ENCODE measurements at regions not wholly inside any gene's neighbourhood (a gene's known extent, or its start where the extent isn't known, plus 50 kb on each side); places are given as distances from the start of the nearest gene placed in this dataset.
"Not testable (repeated sequence)": the region's sequence is repeated elsewhere in the genome, so short reads cannot be mapped to it uniquely, and the experiment has no call there.

DNA sequence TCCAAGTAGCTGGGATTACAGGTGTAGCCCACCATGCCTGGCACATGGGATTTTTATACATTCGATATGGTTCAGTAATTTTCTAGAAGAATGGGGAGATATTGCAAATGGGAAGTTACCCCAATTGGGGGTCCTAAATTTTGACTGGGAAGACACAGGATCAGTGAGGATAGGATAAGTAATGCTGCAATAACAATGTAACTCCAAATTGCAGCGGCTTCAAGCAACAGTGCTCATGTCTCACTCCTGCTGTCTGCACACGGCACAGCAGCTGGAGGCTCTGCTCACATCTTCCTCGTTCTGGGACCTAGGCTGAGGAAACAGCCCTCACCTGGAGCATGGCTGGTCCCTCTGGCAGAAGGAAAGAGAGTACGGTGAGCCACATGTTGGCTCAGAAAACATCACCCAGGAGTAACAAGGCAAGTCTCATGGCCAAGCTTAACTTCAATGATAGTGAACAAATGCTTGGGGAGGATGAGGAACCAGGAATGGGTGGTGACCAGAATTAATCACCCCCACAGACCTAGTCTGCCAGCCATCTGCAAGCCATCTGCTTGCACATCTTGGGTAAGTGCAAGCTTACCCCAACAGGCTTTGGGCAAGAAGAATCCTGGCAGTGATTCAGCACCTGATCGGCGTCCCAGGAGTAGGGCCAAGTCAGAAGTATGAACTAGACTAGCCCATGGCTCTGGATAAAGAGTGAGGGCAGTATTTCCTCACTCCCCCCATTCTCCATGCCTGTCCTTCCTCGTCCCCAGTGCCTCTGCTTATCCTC, 229.2 kb downstream of the COPRS start:
- intact Hi-C loops (cut with micrococcal nuclease), result no loop called here
- Mint-ChIP-seq H3K27me3 (peaks cover 22% of the 10 kb centered on the region), H3K36me3 (ENCODE audit: low read depth) (no peaks in the 10 kb centered on the region), H3K4me1 (no peaks in the 10 kb centered on the region), H3K4me3 (no peak overlapping the region), H3K9me3 (peaks cover 5% of the 10 kb centered on the region), H3K27ac (no peak overlapping the region)
- no peak for DNase-seq

DNA sequence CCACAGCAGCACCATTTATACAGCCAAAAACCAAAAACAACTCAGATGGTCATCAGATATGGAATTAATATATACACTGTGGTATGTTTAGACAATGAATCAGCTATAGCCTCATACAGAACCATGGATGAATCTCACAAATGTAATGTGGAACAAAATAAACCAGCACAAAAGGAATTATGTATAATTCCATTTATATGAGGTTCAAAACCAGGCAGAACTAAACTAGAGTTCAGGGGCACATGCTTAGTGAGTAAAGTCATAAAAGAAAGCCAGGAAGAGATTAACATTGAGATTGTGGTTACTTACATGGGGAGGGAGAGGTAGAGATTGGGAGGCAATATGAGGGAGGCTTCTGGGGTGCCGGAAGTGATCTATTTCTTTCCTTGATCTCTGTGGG, 231.1 kb downstream of the COPRS start:
- H3K4me1 Mint-ChIP-seq, result no peaks in the 10 kb centered on the region
- intact Hi-C loops (cut with micrococcal nuclease), result no loop called here
- H3K27ac Mint-ChIP-seq, result no peak overlapping the region
- H3K4me3 Mint-ChIP-seq, result no peak overlapping the region
- H3K36me3 Mint-ChIP-seq (ENCODE audit: low read depth), result no peaks in the 10 kb centered on the region
- no peak for DNase-seq
- peaks cover 10% of the 10 kb centered on the region for H3K9me3 Mint-ChIP-seq
- H3K27me3 Mint-ChIP-seq, result peaks cover 15% of the 10 kb centered on the region

DNA sequence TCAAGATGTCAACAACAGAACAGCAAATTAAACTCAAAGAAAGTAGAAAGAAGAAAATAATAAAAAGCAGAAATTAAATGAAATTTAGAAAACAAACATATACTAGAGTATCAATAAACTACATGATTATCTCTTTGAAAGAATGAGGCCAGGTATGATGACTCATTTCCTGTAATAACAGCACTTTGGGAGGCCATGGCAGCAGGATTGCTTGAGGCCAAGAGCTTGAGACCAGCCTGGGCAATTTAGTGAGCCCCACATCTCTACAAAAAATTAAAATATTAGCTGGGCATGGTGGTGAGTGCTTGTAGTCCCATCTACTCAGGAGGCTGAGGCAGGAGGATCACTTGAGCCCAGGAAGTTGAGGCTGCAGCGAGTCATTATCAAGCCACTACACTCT, 232.5 kb downstream of the RAB11FIP4 start:
- Mint-ChIP-seq H3K36me3 (ENCODE audit: low read depth) (no peaks in the 10 kb centered on the region), H3K27me3 (peaks cover 14% of the 10 kb centered on the region), H3K9me3 (peaks cover 10% of the 10 kb centered on the region), H3K4me1 (no peaks in the 10 kb centered on the region), H3K27ac (no peak overlapping the region), H3K4me3 (no peak overlapping the region)
- DNase-seq, result no peak
- intact Hi-C loops (cut with micrococcal nuclease), result no loop called here

GRCh38 chr17:31622500-31622899, 231.0 kb downstream of the RAB11FIP4 start:
- no peak overlapping the region for H3K27ac Mint-ChIP-seq
- no peak overlapping the region for H3K4me3 Mint-ChIP-seq
- no peaks in the 10 kb centered on the region for H3K4me1 Mint-ChIP-seq
- no peaks in the 10 kb centered on the region for H3K36me3 Mint-ChIP-seq (ENCODE audit: low read depth)
- no peak for DNase-seq
- intact Hi-C loops (cut with micrococcal nuclease), result no loop called here
- peaks cover 6% of the 10 kb centered on the region for H3K27me3 Mint-ChIP-seq
- peaks cover 10% of the 10 kb centered on the region for H3K9me3 Mint-ChIP-seq

DNA sequence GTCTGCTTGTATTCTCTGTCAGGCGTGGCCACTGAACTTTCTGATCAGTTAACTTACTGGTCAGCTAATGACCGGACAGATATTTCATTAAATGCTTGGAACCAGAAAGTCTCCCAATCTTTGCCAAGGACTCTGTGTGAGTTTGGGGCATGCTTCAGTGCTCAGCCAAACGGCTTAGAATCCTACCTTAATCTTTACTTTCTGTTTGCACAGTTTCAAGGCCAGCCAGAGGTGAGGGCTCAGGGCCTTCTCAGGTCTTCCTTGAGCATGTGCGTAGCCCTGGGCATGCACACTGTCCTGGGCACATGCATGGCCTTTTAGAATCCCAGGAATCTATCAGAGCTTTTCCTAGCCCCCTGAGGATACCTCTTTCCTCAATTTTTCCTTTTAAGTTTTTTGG, 230.1 kb downstream of the RAB11FIP4 start:
- intact Hi-C loops (cut with micrococcal nuclease), result no loop called here

DNA sequence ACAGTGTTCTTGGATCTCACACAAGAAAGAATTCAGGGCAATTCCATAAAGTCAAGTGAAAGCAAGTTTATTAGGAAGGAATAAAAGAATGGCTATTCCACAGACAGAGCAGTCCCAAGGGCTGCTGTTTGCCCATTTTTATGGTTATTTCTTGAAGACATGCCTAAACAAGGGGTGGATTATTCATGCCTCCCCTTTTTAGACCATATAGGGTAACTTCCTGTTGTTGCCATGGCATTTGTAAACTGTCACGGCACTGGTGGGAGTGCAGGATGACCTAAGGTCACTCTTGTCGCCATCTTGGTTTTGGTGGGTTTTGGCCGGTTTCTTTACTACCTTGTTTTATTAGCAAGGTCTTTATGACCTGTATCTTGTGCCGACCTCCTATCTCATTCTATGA, 219.6 kb downstream of the RAB11FIP4 start:
- H3K4me3 Mint-ChIP-seq; intact Hi-C loops (cut with micrococcal nuclease); H3K4me1 Mint-ChIP-seq; H3K27me3 Mint-ChIP-seq; DNase-seq; H3K36me3 Mint-ChIP-seq (ENCODE audit: low read depth); H3K27ac Mint-ChIP-seq; H3K9me3 Mint-ChIP-seq: not testable (repeated sequence)

More for the DNA sequence above, 230.1 kb downstream of the RAB11FIP4 start:
- H3K36me3 Mint-ChIP-seq (ENCODE audit: low read depth), result no peaks in the 10 kb centered on the region
- peaks cover 4% of the 10 kb centered on the region for H3K27me3 Mint-ChIP-seq
- no peak overlapping the region for H3K4me3 Mint-ChIP-seq
- no peak for DNase-seq
- H3K9me3 Mint-ChIP-seq, result peaks cover 9% of the 10 kb centered on the region
- H3K27ac Mint-ChIP-seq, result no peak overlapping the region
- H3K4me1 Mint-ChIP-seq, result no peaks in the 10 kb centered on the region

DNA sequence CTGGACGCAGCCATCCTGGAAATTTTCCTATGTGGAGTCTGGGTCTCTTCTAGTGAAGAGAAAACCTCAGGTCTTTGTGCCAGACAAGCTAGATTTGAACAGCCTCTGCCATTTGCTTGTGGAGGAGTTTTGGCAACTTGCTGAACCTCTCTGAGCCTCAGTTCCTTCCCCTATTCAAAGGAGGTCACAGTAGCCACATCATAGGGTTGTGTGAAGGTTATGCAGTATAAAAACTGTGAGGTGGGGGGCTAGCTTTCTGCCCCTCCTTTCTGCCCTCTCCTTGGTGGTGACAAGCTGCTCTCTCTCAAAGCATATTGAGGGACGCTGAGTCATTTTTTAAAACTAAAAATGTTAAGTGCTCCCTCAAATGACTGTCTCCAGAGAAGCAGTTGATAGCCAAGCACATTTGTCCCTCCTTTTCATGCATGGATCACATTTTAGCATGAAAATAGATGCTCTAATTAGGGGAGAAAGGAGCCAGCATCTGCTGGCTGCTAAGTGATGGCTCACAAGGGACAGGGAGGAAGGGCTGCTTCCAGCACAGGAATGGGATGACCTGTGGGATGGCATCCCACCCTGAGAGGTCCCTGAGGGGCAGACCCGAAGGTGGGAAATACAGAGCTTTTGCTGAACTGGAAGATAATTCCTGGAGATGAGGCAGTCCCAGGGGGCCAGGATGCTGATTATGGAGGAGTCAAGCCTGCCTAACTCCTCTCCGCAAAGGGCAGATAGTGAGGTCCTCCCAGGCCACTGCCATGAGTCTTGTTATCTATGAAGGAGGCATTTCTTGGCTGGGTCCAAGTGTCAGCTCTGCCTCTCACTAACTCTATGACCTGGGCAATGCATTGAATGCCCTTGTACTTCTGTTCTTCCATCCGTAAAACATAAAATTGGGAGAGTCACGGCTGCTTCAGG, 218.8 kb downstream of the RAB11FIP4 start:
- H3K27me3 Mint-ChIP-seq, result peaks cover 5% of the 10 kb centered on the region
- intact Hi-C loops (cut with micrococcal nuclease), result no loop called here

DNA sequence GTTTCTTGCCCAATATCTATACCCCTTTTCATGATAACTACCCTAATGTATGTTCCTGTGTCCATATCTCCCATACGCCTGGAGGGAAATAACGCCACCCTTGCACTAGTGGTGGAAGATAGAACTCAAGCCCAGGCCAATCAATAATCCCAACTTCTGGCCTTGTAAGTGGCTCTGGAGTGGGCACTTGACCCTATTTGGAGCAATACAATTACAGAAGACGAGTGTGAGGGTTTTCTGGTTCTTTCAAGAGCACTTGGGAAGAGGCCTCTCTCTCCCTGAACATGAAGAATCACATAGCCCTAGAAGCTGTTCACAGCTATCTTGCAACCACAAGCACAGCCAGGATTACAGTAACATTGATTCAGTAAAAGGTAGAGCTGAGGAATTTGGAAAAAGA, 217.9 kb downstream of the RAB11FIP4 start:
- no peak for DNase-seq
- H3K36me3 Mint-ChIP-seq (ENCODE audit: low read depth), result no peaks in the 10 kb centered on the region
- no peak overlapping the region for H3K4me3 Mint-ChIP-seq
- intact Hi-C loops (cut with micrococcal nuclease), result no loop called here
- no peaks in the 10 kb centered on the region for H3K9me3 Mint-ChIP-seq
- H3K27me3 Mint-ChIP-seq, result peaks cover 2% of the 10 kb centered on the region
- no peaks in the 10 kb centered on the region for H3K4me1 Mint-ChIP-seq
- H3K27ac Mint-ChIP-seq, result no peak overlapping the region

More for the DNA sequence above, 218.8 kb downstream of the RAB11FIP4 start:
- Mint-ChIP-seq H3K4me1 (no peaks in the 10 kb centered on the region), H3K9me3 (no peaks in the 10 kb centered on the region), H3K36me3 (ENCODE audit: low read depth) (no peaks in the 10 kb centered on the region), H3K4me3 (no peak overlapping the region), H3K27ac (no peak overlapping the region)
- DNase-seq, result no peak

GRCh38 chr17:31608659-31609254, 217.3 kb downstream of the RAB11FIP4 start:
- Mint-ChIP-seq H3K4me3 (no peak overlapping the region), H3K9me3 (no peaks in the 10 kb centered on the region), H3K27ac (no peak overlapping the region), H3K36me3 (ENCODE audit: low read depth) (no peaks in the 10 kb centered on the region), H3K4me1 (no peaks in the 10 kb centered on the region), H3K27me3 (peaks cover 2% of the 10 kb centered on the region)
- intact Hi-C loops (cut with micrococcal nuclease), result no loop called here
- no peak for DNase-seq

- Mint-ChIP-seq H3K27ac (no peak overlapping the region), H3K27me3 (no peaks in the 10 kb centered on the region), H3K36me3 (ENCODE audit: low read depth) (no peaks in the 10 kb centered on the region), H3K9me3 (no peaks in the 10 kb centered on the region), H3K4me1 (no peaks in the 10 kb centered on the region), H3K4me3 (no peak overlapping the region)
- intact Hi-C loops (cut with micrococcal nuclease), result no loop called here
- DNase-seq, result no peak
Observed at GRCh38 chr17:31605761-31606160, 214.3 kb downstream of the RAB11FIP4 start.

DNA sequence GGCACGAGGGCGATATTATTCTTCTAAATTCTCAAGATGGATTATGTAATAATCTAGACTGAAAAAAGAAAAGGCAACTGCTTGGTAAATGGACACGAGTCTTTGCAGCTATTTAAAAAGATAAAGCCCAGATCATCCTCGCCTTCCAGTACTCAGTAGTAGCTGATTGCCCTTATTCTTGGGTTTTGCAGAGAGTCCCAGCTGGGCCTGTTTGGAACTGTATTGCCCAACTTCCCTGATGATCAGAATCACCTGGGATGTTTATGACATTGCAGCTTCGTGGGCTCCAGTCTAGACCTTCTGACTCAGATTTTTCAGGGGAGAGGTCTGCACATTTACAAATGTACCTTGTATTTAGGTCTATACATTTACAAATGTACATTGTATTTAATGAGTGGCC, 213.5 kb downstream of the RAB11FIP4 start:
- Mint-ChIP-seq H3K4me1 (no peaks in the 10 kb centered on the region), H3K4me3 (no peak overlapping the region), H3K27ac (no peak overlapping the region), H3K27me3 (no peaks in the 10 kb centered on the region), H3K36me3 (ENCODE audit: low read depth) (no peaks in the 10 kb centered on the region), H3K9me3 (no peaks in the 10 kb centered on the region)
- no peak for DNase-seq
- intact Hi-C loops (cut with micrococcal nuclease), result no loop called here

DNA sequence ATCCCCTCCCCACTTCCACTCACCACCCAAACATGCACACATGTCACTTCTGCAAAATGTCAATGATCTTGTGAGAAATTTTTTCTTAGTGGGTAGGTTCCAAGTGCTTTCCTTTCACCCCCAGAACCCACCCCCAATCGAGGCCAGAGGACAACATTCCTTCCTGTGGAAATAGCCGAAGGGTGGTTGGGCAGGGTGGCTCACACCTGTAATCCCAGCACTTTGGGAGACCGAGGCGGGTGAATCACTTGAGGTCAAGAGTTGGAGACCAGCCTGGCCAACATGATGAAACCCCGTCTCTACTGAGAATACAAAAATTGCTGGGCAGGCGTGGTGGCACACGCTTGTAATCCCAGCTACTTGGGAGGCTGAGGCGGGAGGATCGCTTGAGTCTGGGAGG, 208.7 kb downstream of the RAB11FIP4 start:
- H3K27ac Mint-ChIP-seq; H3K27me3 Mint-ChIP-seq; DNase-seq; H3K36me3 Mint-ChIP-seq (ENCODE audit: low read depth); H3K4me3 Mint-ChIP-seq; intact Hi-C loops (cut with micrococcal nuclease); H3K9me3 Mint-ChIP-seq; H3K4me1 Mint-ChIP-seq: not testable (repeated sequence)

- DNase-seq, result no peak
- no peaks in the 10 kb centered on the region for H3K36me3 Mint-ChIP-seq (ENCODE audit: low read depth)
- no peak overlapping the region for H3K4me3 Mint-ChIP-seq
Observed at GRCh38 chr17:31598921-31599571, 207.6 kb downstream of the RAB11FIP4 start.

GRCh38 chr17:31598399-31598782, 206.9 kb downstream of the RAB11FIP4 start:
- Mint-ChIP-seq H3K4me1 (peaks cover 2% of the 10 kb centered on the region), H3K27me3 (no peaks in the 10 kb centered on the region), H3K9me3 (no peaks in the 10 kb centered on the region), H3K4me3 (no peak overlapping the region), H3K36me3 (ENCODE audit: low read depth) (no peaks in the 10 kb centered on the region), H3K27ac (no peak overlapping the region)
- intact Hi-C loops (cut with micrococcal nuclease), result no loop called here
- DNase-seq, result no peak

More at GRCh38 chr17:31598921-31599571, 207.6 kb downstream of the RAB11FIP4 start:
- intact Hi-C loops (cut with micrococcal nuclease), result no loop called here
- Mint-ChIP-seq H3K27me3 (no peaks in the 10 kb centered on the region), H3K9me3 (no peaks in the 10 kb centered on the region), H3K4me1 (peaks cover 2% of the 10 kb centered on the region), H3K27ac (no peak overlapping the region)

Measured in activated CD4-positive, alpha-beta T cell treated with anti-CD3 and anti-CD28 coated beads, Interleukin-2, amount 10 ng/mL, durations not matched to agents 24 days and 14 days (primary cell).